ENCODE measurements at regions not wholly inside any gene's neighbourhood (a gene's known extent, or its start where the extent isn't known, plus 50 kb on each side); places are given as distances from the start of the nearest gene placed in this dataset.
"Not testable (repeated sequence)": the region's sequence is repeated elsewhere in the genome, so short reads cannot be mapped to it uniquely, and the experiment has no call there.

GRCh38 chr14:70245026-70245425, 56.3 kb upstream of the SLC8A3 start:
- no peak overlapping the region for H3K27ac ChIP-seq
- TF ChIP-seq POLR2AphosphoS5 (IDR thresholded peaks at IDR 0.05; ENCODE audit: borderline replicate concordance, low read depth, low read length) = no peak
- TF ChIP-seq FOXP2 (optimal IDR thresholded peaks at IDR 0.05; ENCODE audit: control extremely low read depth, extremely low read length, insufficient read depth) = no peak
- no peak for TF ChIP-seq EZH2 (IDR thresholded peaks at IDR 0.05)
- no peak overlapping the region for H3K4me3 ChIP-seq
- no peaks in the 10 kb centered on the region for H3K36me3 ChIP-seq (ENCODE audit: insufficient read depth, low read length)
- DNase-seq (ENCODE audit: low read depth, low spot score) = no peak
- H3K9me3 ChIP-seq (ENCODE audit: low read depth, low read length) = no peaks in the 10 kb centered on the region
- H3K9ac ChIP-seq (ENCODE audit: insufficient read length) = no peak overlapping the region

- no peak for TF ChIP-seq POLR2AphosphoS5 (IDR thresholded peaks at IDR 0.05; ENCODE audit: borderline replicate concordance, low read depth, low read length)
- TF ChIP-seq FOXP2 (optimal IDR thresholded peaks at IDR 0.05; ENCODE audit: control extremely low read depth, extremely low read length, insufficient read depth) = no peak
- TF ChIP-seq EZH2 (IDR thresholded peaks at IDR 0.05) = no peak
- Histone ChIP-seq H3K27ac (no peak overlapping the region), H3K36me3 (ENCODE audit: insufficient read depth, low read length) (no peaks in the 10 kb centered on the region), H3K9me3 (ENCODE audit: low read depth, low read length) (no peaks in the 10 kb centered on the region), H3K9ac (ENCODE audit: insufficient read length) (no peak overlapping the region), H3K4me3 (no peak overlapping the region)
- no peak for DNase-seq (ENCODE audit: low read depth, low spot score)
Observed at GRCh38 chr14:70239802-70240201, 51.1 kb upstream of the SLC8A3 start.

DNA sequence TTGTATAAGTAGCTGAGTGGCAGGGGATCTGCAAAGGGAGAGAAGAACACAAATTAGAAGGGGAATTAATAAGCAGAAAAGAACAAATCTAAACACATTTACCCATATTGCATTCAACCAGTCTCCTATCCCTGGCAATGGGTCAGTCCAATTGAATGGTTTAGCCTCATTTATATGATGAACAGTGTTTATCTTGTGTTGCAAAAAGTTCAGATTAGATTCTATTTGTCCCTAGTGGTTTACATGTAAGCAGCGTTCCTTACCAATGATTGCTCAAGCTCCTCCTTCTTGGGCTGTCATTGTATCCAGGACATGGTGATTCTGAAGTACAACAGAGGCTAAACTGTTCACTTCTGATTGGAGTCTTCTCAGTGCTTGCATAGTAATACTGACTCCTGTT, 49.9 kb upstream of the SLC8A3 start:
- not testable (repeated sequence) for H3K4me3 ChIP-seq; DNase-seq (ENCODE audit: low read depth, low spot score); H3K36me3 ChIP-seq (ENCODE audit: insufficient read depth, low read length); H3K27ac ChIP-seq; H3K9ac ChIP-seq (ENCODE audit: insufficient read length); H3K9me3 ChIP-seq (ENCODE audit: low read depth, low read length)
